DMS 273 (cell line): ENCODE measurements at regions not wholly inside any gene's neighbourhood (a gene's known extent, or its start where the extent isn't known, plus 50 kb on each side); places are given as distances from the start of the nearest gene placed in this dataset.
"Not testable (repeated sequence)": the region's sequence is repeated elsewhere in the genome, so short reads cannot be mapped to it uniquely, and the experiment has no call there.

ENCODE experiments used
- DNase-seq: peaks from one replicate; lab custom pipeline; 2025; ENCODE audit not compliant: unreplicated experiment; lab: John Stamatoyannopoulos, UW

- no peak for DNase-seq
Measured at GRCh38 chr1:93774707-93775106, 93.1 kb upstream of the BCAR3 start.

- no peak for DNase-seq
Measured at GRCh38 chr1:93773049-93773838, 91.6 kb upstream of the BCAR3 start.

DNA sequence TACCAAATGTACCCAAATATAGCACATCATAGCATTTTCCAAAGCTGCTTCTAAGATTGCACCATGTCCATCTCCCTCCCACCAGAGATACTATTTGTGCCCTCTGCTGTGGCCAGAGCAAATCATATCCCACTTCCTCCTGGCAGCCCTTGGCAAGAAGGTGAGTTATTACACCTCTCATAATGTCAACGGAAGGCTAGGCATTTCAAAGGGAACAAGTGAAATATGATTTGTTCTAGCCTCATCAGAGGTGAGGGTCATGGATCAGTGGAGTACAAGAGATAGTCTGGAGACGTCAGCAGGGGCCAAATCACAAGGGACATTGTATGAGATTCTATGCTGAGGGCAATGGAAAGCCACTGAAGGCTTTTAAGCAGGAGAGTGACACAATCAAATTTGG lies 90.2 kb upstream of the BCAR3 start:
- no peak for DNase-seq

- DNase-seq = no peak
Measured at GRCh38 chr1:93770640-93771039, 89.0 kb upstream of the BCAR3 start.

DNA sequence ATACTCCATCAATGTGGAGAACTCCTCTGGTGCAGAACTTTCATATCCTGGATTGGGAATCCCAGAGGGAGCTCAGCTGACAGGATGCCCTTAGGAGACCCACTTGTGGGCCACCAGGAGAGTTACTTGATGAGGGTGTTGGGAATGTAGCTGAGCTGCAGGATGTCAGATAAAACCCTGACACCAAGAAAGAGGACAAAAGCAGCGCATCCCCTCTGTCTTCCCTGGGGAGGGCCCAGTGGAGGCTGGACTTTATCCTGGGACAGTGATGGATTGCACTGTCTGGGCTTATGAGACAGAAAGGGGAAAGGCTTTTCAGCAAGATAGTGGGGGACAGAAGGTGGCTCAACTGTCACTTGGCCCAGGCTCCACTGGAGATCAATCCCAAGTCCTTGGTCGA lies 88.1 kb upstream of the BCAR3 start:
- no peak for DNase-seq

- DNase-seq = peak; percentile 71
Measured at GRCh38 chr1:93768380-93768863, 86.8 kb upstream of the BCAR3 start.

- DNase-seq = no peak
Measured at GRCh38 chr1:93766451-93766850, 84.8 kb upstream of the BCAR3 start.

GRCh38 chr1:93765099-93765498 lies 83.5 kb upstream of the BCAR3 start:
- DNase-seq = no peak

DNA sequence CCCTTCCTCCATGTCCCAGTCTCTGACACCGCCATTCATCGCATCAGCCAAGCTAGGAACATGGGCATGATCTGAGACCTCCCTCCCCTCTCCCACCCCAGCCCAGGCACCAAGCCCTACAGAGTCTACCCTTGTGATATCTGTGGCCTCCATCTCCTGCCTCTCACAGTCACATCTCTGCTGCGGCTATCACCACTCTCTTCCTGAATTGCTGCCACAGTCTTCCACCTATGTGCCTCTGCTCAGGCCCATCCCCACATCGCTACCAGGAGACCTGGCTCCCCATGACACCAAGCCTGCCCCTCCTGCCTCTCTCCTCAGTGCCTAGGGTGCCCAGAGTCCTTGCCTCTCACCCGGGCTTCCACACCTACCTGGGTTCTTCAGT lies 82.7 kb upstream of the BCAR3 start:
- no peak for DNase-seq

GRCh38 chr1:93763704-93764365 lies 82.2 kb upstream of the BCAR3 start:
- DNase-seq = no peak

GRCh38 chr1:93758842-93759515 lies 77.3 kb upstream of the BCAR3 start:
- DNase-seq = peak; percentile 23

DNA sequence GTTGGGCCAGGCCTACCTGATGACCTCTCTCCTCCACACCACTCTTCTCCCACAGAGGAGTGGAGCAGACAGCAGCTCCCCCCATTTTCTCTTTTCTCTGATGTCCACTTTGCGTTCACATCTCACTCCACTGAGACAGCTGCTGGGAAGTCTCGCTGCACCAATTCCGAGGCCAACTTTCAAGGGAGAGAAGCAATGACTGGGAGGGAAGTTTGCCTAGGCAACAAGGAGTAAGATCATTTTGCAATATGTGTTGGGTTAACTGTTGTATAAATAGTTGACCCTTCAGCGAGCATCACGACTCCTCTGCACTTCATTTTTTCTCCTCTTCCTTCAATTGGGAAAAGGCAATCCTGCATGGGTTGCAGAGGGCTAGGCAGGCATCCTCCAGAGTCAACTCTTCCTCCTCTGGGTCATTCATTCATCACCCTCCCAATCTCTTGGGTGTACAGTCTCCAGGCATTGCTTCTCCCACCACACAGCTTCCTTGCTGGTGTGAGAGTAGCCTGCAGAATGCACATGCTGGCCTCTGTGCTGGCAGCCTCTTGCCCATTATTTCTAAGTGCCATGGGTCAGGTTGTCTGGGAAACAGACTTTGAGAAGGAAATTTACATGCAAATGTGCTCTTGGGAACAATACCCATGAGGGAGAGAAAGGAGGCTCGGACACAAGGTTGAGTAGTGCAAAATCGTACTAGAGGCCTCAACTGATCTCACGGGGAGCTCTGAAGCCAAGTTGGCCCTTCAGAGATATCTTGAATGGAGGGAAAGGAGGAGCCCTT lies 75.8 kb upstream of the BCAR3 start:
- DNase-seq = no peak

DNA sequence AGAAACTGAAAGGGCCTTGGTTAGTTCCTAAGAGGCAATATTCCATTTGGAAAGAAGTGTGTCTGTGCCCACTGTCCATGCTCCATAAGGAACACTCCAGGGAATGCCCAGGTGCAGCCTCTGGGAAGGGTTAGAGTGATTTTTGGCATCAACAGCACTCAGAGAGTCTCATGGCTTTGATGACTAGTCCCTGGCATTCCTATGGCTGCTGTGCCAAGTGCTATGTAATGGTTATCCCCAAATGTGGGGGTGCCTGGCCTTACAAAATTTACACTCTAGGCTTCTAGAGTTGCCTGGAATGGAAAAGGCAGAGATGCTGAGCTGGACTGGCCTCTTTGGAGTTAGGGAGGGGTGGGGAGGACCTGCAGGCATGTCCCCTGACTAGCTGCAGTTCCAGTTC lies 75.0 kb upstream of the BCAR3 start:
- DNase-seq = no peak

GRCh38 chr1:93755251-93755715 lies 73.6 kb upstream of the BCAR3 start:
- DNase-seq = not testable (repeated sequence)

DNA sequence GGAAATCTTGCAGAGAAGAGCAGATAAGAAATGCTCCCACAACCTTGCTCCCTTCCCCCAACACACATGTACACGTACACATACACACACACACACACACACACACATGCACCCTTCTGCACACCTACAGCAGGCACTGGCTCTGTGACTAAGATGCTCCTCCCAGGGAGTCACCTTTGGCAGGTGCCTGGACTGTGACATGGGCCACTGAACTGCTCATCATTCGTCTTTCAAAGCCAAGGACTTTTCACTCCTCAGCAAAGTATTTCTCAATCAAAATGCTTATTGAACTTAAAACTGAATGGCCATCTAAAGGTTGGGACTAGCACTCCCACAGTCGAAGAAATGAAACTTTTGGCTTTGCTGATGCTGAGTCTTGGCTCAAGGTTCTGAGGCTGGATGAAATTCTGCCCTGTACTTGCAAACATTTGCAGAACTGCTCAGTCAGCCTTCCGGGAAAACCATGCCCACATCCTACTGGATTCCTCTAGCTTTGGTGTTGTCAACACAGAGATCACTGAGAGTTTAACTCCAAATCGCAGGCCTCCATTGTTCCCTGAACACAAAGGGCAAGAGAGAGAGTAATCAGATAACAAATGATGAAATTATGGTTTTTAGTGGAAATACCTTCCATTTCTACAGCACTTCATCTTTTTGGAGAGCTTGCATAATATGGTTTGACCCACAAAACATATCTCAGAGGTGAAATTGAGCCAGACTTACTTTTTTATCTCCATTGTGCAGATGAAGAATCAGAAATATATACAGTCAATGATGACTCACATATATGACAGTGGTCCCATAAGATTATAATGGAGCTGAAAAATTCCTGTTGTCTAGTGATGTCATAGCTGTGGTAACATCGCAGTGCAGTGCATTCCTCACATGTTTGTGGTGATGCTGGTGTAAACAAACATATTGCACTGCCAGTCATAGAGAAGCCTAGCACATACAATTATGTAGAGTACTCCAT lies 72.4 kb upstream of the BCAR3 start:
- no peak for DNase-seq

- DNase-seq = no peak
Measured at GRCh38 chr1:93751377-93752250, 70.0 kb upstream of the BCAR3 start.

- DNase-seq = no peak
Measured at GRCh38 chr1:93750955-93751354, 69.3 kb upstream of the BCAR3 start.

GRCh38 chr1:93749894-93750301 lies 68.3 kb upstream of the BCAR3 start:
- peak; percentile 34 for DNase-seq

DNA sequence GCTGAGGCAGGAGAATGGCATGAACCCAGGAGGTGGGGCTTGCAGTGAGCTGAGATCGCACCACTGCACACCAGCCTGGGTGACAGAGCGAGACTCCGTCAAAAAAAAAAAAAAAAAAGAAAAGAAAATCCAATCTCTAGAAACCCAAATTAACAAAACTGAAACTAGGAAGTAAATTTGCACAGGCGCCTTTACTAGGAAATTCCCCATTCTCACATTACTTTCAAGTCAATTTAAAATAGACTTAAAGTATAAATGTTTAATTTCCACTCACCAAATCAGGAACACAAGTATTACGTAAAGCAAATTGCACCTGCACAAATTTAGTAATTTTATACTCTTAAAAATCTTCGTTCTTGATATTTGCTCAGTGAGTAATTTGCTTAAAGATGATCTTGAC lies 67.8 kb upstream of the BCAR3 start:
- DNase-seq = no peak
